OCI-LY1 (cell line): ENCODE measurements at regions not wholly inside any gene's neighbourhood (a gene's known extent, or its start where the extent isn't known, plus 50 kb on each side); places are given as distances from the start of the nearest gene placed in this dataset.

Experiments used
- H2AFZ ChIP-seq: fragments of 200-600 bp; sonication (generic), shearing (Covaris generic); 2 replicates; pipeline ENCODE4 v1.6.0; 2014; ENCODE audit warnings: antibody characterized with exemption, mild to moderate bottlenecking, low read length
- H3F3A ChIP-seq: fragments of 200-600 bp; sonication (generic), shearing (Covaris generic); 2 replicates; pipeline ENCODE4 v1.6.0; 2014; ENCODE audit warnings: mild to moderate bottlenecking, antibody characterized with exemption, low read length, moderate library complexity; ENCODE audit not compliant: insufficient read depth
- H3K27ac ChIP-seq: fragments of 200-600 bp; sonication (generic); 2 replicates; pipeline ENCODE4 v1.5.1; 2014; ENCODE audit warnings: low read length, mixed run types, mild to moderate bottlenecking, low read depth; ENCODE audit not compliant: poor library complexity, severe bottlenecking
- H3K27me3 ChIP-seq: fragments of 200-600 bp; sonication (generic); 2 replicates; pipeline ENCODE4 v1.6.0; 2014; ENCODE audit warnings: antibody characterized with exemption, mild to moderate bottlenecking, low read length, moderate library complexity; ENCODE audit not compliant: insufficient read depth
- H3K36me3 ChIP-seq: fragments of 200-600 bp; sonication (generic); 2 replicates; pipeline ENCODE4 v1.6.1; 2014; ENCODE audit warnings: mild to moderate bottlenecking, antibody characterized with exemption, low read length, moderate library complexity, mixed read lengths; ENCODE audit not compliant: insufficient read depth
- H3K4me1 ChIP-seq: fragments of 200-600 bp; sonication (generic); 2 replicates; pipeline ENCODE4 v1.5.1; 2014; ENCODE audit warnings: mild to moderate bottlenecking, low read length, moderate library complexity; ENCODE audit not compliant: insufficient read depth, severe bottlenecking
- H3K4me2 ChIP-seq: fragments of 200-600 bp; sonication (generic), shearing (Covaris generic); 2 replicates; pipeline ENCODE4 v1.6.1; 2014; ENCODE audit warnings: low read length
- H3K4me3 ChIP-seq: fragments of 200-600 bp; sonication (generic); 2 replicates; pipeline ENCODE4 v1.5.1; 2014; ENCODE audit warnings: low read length, low read depth, mild to moderate bottlenecking, mixed read lengths; ENCODE audit not compliant: poor library complexity, severe bottlenecking
- H3K79me2 ChIP-seq: fragments of 200-600 bp; shearing (Covaris generic); 2 replicates; pipeline ENCODE4 v1.6.1; 2016; ENCODE audit warnings: mixed run types, low read length, mixed read lengths; ENCODE audit not compliant: insufficient read depth
- H3K9ac ChIP-seq: fragments of 200-600 bp; sonication (generic), shearing (Covaris generic); 2 replicates; pipeline ENCODE4 v1.6.1; 2014; ENCODE audit warnings: mild to moderate bottlenecking, low read length, mixed read lengths
- H3K9me2 ChIP-seq: fragments of 200-600 bp; sonication (generic), shearing (Covaris generic); 2 replicates; pipeline ENCODE4 v1.6.1; 2014; ENCODE audit warnings: low read depth, mild to moderate bottlenecking, low read length, mixed read lengths
- H3K9me3 ChIP-seq: fragments of 200-600 bp; shearing (Covaris generic); 2 replicates; pipeline ENCODE4 v1.6.1; 2014; ENCODE audit warnings: low read length, mixed read lengths
- H4K20me1 ChIP-seq: fragments of 200-600 bp; sonication (generic), shearing (Covaris generic); 2 replicates; pipeline ENCODE4 v1.6.0; 2016; ENCODE audit warnings: mild to moderate bottlenecking, low read length; ENCODE audit not compliant: insufficient read depth
- EZH2 ChIP-seq: fragments of 200-600 bp; sonication (generic), shearing (Covaris generic); IDR thresholded peaks from 2 replicates; pipeline ENCODE4 v1.8.0; 2017; ENCODE audit warnings: borderline replicate concordance, mixed run types, mild to moderate bottlenecking, antibody characterized with exemption, low read length, moderate library complexity, mixed read lengths
- TF ChIP-seq, protein P1 (sequence below): fragments of 200-600 bp; sonication (generic), shearing (Covaris generic); IDR thresholded peaks from 2 replicates; pipeline ENCODE4 v1.5.1; 2017; ENCODE audit warnings: mild to moderate bottlenecking, antibody characterized with exemption, low read length, moderate library complexity, mixed read lengths

DNA sequence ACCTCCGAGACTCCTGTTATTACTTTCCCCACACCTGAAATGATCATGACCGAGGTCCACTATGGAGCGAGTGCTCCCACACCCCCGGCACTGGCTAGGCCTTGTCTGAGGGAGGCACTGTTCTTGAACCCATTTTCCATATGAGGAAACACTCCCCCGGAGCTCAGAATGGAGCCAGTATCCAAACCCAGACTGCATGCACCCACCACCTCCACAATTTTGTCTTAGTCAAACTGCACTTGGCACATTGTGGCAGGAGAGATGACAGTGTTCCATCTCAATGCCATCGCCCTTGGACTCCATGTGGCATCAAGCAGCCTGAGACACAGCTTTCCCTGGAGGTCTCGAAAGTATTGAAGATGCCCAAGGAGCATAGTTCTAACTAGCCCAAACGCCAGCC, 154.1 kb downstream of the NUP210 start:
- Histone ChIP-seq H2AFZ (no peak overlapping the region), H3K9me3 (no peaks in the 10 kb centered on the region), H3K4me2 (no peak overlapping the region), H3K9me2 (no peaks in the 10 kb centered on the region), H3F3A (no peaks in the 10 kb centered on the region), H3K36me3 (no peaks in the 10 kb centered on the region; the same call in 1 of the 2 replicates), H3K4me3 (no peak overlapping the region), H3K27me3 (peaks cover 20% of the 10 kb centered on the region; the same call in 1 of the 2 replicates), H3K9ac (no peak overlapping the region), H3K27ac (no peak overlapping the region), H3K79me2 (no peaks in the 10 kb centered on the region), H3K4me1 (no peaks in the 10 kb centered on the region), H4K20me1 (no peaks in the 10 kb centered on the region)
- no peak for TF ChIP-seq EZH2
- TF ChIP-seq, protein P1, sequence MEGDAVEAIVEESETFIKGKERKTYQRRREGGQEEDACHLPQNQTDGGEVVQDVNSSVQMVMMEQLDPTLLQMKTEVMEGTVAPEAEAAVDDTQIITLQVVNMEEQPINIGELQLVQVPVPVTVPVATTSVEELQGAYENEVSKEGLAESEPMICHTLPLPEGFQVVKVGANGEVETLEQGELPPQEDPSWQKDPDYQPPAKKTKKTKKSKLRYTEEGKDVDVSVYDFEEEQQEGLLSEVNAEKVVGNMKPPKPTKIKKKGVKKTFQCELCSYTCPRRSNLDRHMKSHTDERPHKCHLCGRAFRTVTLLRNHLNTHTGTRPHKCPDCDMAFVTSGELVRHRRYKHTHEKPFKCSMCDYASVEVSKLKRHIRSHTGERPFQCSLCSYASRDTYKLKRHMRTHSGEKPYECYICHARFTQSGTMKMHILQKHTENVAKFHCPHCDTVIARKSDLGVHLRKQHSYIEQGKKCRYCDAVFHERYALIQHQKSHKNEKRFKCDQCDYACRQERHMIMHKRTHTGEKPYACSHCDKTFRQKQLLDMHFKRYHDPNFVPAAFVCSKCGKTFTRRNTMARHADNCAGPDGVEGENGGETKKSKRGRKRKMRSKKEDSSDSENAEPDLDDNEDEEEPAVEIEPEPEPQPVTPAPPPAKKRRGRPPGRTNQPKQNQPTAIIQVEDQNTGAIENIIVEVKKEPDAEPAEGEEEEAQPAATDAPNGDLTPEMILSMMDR, result no peak

DNA sequence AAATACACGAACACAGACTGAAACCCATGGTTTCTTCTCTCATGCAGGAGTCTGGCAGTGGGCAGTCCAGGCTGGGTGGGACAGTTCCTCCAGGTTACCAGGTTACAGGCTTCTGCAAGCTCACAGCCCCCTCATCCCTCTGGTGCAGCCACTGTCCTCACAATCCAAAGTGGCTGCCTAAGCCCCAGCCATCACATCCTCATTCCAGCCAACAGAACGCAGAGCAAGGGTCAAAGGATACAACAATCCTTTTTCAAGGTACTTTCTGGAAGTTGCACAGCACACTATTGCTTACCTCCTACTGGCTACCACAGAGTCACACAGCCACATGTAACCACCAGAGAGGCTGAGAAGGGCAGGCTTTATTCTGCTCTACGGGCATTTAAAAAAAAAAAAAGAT, 154.6 kb downstream of the NUP210 start:
- Histone ChIP-seq H3K4me2 (no peak overlapping the region), H2AFZ (no peak overlapping the region), H4K20me1 (no peaks in the 10 kb centered on the region), H3K9me3 (no peaks in the 10 kb centered on the region), H3K36me3 (no peaks in the 10 kb centered on the region; the same call in 1 of the 2 replicates), H3K4me3 (no peak overlapping the region), H3F3A (no peaks in the 10 kb centered on the region), H3K27ac (no peak overlapping the region), H3K79me2 (no peaks in the 10 kb centered on the region), H3K4me1 (no peaks in the 10 kb centered on the region), H3K27me3 (peaks cover 20% of the 10 kb centered on the region; the same call in 1 of the 2 replicates), H3K9me2 (no peaks in the 10 kb centered on the region), H3K9ac (no peak overlapping the region)
- TF ChIP-seq, protein P1, result no peak
- TF ChIP-seq EZH2, result no peak

DNA sequence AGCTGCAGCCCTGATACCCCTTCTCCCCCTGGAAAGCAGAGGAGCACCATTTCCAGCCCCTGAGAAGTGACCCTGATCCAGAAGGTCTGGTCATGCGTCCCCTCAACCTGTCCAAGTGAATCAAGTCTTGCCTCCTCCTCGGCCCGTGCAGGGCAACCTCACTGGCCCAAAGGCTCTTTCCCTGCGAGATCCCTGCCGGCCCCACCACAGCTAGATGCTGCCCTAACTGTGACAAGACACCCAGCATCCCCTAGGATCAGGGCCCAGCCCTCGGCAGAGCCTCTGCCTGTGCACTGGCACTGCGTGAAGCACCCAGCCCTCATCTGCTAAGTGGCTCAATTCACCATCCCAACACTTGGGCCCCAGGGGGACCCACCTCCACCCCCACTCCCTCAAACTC, 155.1 kb downstream of the NUP210 start:
- H3F3A ChIP-seq, result no peaks in the 10 kb centered on the region
- H3K9me3 ChIP-seq, result no peaks in the 10 kb centered on the region
- no peak overlapping the region for H3K4me2 ChIP-seq
- no peaks in the 10 kb centered on the region for H3K9me2 ChIP-seq
- no peak overlapping the region for H3K9ac ChIP-seq
- no peaks in the 10 kb centered on the region for H4K20me1 ChIP-seq
- no peaks in the 10 kb centered on the region for H3K4me1 ChIP-seq
- TF ChIP-seq, protein P1, result no peak
- no peak for TF ChIP-seq EZH2
- H3K79me2 ChIP-seq, result no peaks in the 10 kb centered on the region
- H3K27ac ChIP-seq, result no peak overlapping the region
- H3K4me3 ChIP-seq, result no peak overlapping the region
- H3K27me3 ChIP-seq, result peaks cover 15% of the 10 kb centered on the region; the same call in 1 of the 2 replicates
- no peaks in the 10 kb centered on the region; the same call in 1 of the 2 replicates for H3K36me3 ChIP-seq
- no peak overlapping the region for H2AFZ ChIP-seq
